Urinary bladder (tissue), 3 donors: ENCODE measurements at regions not wholly inside any gene's neighbourhood (a gene's known extent, or its start where the extent isn't known, plus 50 kb on each side); places are given as distances from the start of the nearest gene placed in this dataset.
"Not testable (repeated sequence)": the region's sequence is repeated elsewhere in the genome, so short reads cannot be mapped to it uniquely, and the experiment has no call there.

Source experiments
- DNase-seq: peaks from one replicate; pipeline ENCODE4 v3.0.0-alpha.2; 2015; ENCODE audit errors: extremely low spot score
- H3K27ac ChIP-seq: one replicate; pipeline ENCODE4 v1.5.1; 2013; ENCODE audit warnings: low read depth, mild to moderate bottlenecking, moderate library complexity
- H3K36me3 ChIP-seq: one replicate; pipeline ENCODE4 v1.6.1; 2013; ENCODE audit warnings: mild to moderate bottlenecking, moderate library complexity; ENCODE audit not compliant: insufficient read depth
- H3K4me1 ChIP-seq: one replicate; pipeline ENCODE4 v1.6.1; 2013; ENCODE audit warnings: mild to moderate bottlenecking, moderate library complexity; ENCODE audit not compliant: insufficient read depth
- H3K4me3 ChIP-seq: one replicate; pipeline ENCODE4 v1.5.1; 2013; ENCODE audit warnings: low read depth, low read length
- WGBS: extraction: QIAGEN DNeasy Blood & Tissue Kit; methylation state at CpG from one replicate; pipeline ENCODE4 v1.1.7; 2013; 5-methylcytosine and 5-hydroxymethylcytosine counted together
- donor health status: healthy with polysubstance abuse.
- donor health status: healthy.

- DNase-seq, H3K27ac ChIP-seq, H3K36me3 ChIP-seq, H3K4me3 ChIP-seq, H3K4me1 ChIP-seq: not testable (repeated sequence)
- 95% methylated on average over 5 of the region's 5 CpGs for WGBS
Observed at GRCh38 chr4:91891217-91891616, 412.5 kb upstream of the GRID2 start.

DNA sequence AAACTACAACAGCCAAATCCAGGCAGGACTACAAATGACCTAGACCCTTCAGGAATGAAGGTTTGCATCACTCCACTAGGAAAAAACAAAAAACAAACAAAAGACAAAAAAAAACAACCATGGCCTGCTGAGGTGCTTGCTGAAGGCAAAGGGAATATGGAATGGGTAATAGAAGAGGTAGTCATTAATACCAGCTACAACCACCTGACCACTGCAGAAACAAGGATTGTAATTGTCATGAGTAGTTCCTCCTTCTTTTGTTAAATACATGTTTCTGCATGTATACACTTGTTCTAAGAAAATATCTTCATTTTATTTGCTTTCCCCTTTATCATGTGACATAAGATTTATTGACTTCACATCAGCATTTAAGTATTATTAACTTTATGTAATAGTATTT is 409.8 kb upstream of the GRID2 start:
- Histone ChIP-seq H3K27ac (no peak overlapping the region), H3K36me3 (no peaks in the 10 kb centered on the region), H3K4me1 (no peaks in the 10 kb centered on the region), H3K4me3 (no peak overlapping the region)
- DNase-seq, result no peak

DNA sequence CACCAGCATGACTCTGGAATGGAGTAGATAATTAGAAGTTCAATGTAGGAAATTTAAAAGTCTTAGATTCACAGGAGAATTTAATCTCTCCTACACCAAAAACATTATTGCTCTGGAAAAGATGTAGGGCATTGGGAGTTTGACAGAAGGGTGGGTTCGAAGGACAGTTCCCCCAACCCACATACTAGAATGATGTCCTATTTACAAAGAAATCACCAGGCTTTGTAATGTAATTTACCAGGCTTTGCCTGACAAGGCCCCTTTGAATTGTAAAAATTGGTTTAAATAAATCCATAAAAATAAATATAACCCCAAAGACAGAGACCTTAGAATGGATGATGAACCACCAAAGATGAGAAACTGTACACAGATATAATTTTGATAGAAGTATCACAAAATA is 399.2 kb upstream of the GRID2 start:
- 55% methylated on average over 1 of the region's 1 CpG for WGBS
- no peak for DNase-seq
- Histone ChIP-seq H3K36me3 (no peaks in the 10 kb centered on the region), H3K27ac (no peak overlapping the region), H3K4me1 (no peaks in the 10 kb centered on the region), H3K4me3 (no peak overlapping the region)

DNA sequence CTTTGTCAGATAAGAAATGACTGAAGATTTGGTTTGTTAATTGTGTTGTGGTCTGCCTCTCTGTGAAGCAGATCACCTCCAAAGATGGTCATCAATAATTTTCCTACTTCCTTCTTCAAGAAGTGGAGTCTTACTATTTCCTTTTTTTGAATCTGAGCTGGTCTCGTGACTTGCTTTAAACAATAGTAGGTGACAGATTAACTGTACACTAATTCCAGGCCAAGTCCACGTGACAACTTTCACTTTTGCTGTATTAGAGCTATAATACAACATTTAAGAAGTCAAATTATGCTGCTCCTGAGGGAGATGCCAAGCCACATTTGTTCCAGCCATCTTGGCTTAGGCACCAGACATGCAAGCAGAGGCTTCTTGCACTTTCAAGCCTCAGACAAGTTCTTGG is 393.8 kb upstream of the GRID2 start:
- Histone ChIP-seq H3K4me3 (no peak overlapping the region), H3K4me1 (no peaks in the 10 kb centered on the region), H3K27ac (no peak overlapping the region), H3K36me3 (no peaks in the 10 kb centered on the region)
- DNase-seq, result no peak
- 63% methylated on average over 2 of the region's 2 CpGs for WGBS

DNA sequence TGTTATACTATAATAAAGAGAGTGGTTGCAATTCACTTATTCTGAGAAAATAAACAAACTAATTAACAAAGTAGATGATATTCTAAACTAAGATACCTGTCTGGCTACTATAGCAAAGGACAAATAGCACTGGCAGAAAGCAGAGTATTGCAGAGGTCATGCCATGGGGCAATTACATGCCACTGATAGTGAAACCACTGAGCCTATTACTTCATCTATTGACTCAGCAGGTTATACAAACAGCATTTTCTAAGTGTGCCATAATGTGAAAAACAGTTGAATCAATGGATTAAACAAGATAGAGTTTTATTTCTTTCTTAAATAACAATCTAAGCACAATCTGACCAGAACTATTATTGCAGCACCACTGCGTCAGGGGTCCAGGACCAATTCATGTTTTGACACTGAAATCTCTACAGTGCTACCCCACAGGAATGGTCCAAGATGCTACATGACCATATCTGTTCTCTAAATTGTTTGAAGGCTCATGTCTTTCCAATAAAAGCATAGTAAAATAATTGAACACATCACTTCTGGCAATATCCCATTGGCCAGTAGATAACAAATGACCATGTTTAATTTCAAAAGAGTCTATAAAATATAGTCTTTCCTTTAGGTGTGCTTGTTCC is 389.5 kb upstream of the GRID2 start:
- Histone ChIP-seq H3K36me3 (no peaks in the 10 kb centered on the region), H3K4me3 (no peak overlapping the region), H3K4me1 (no peaks in the 10 kb centered on the region), H3K27ac (no peak overlapping the region)
- WGBS, result 97% methylated on average over 1 of the region's 1 CpG
- no peak for DNase-seq

GRCh38 chr4:91916219-91916618 is 387.5 kb upstream of the GRID2 start:
- no peak overlapping the region for H3K27ac ChIP-seq

DNA sequence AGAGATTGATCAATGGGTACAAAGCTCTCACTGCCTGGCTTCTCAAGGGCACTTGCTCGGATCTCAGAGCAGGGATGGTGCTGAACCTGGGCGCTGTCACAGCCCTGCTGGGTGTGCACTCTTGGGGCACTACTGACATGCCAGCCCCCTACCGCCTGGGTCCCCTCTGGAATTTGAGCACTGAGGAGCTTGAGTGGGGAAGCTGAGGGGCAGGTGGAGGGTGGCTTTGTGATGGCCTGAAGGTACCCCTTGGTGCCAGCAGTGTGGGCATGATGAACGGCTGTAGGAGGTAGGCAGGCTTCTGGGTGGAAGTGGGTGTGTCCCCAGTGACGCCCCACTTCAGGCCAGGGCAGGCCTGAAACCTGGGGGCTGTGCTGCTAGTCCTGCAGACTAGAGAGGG is 379.1 kb upstream of the GRID2 start:
- DNase-seq, result no peak
- Histone ChIP-seq H3K27ac (no peak overlapping the region), H3K4me1 (no peaks in the 10 kb centered on the region), H3K4me3 (no peak overlapping the region), H3K36me3 (no peaks in the 10 kb centered on the region)
- 95% methylated on average over 5 of the region's 5 CpGs for WGBS

More at GRCh38 chr4:91916219-91916618, 387.5 kb upstream of the GRID2 start:
- H3K4me3 ChIP-seq, result no peak overlapping the region
- DNase-seq, result no peak
- H3K4me1 ChIP-seq, result no peaks in the 10 kb centered on the region
- no peaks in the 10 kb centered on the region for H3K36me3 ChIP-seq

GRCh38 chr4:91935217-91935616 is 368.5 kb upstream of the GRID2 start:
- Histone ChIP-seq H3K4me1 (no peaks in the 10 kb centered on the region), H3K4me3 (no peak overlapping the region), H3K36me3 (no peaks in the 10 kb centered on the region), H3K27ac (no peak overlapping the region)
- DNase-seq, result no peak
- WGBS, result 93% methylated on average over 6 of the region's 6 CpGs

DNA sequence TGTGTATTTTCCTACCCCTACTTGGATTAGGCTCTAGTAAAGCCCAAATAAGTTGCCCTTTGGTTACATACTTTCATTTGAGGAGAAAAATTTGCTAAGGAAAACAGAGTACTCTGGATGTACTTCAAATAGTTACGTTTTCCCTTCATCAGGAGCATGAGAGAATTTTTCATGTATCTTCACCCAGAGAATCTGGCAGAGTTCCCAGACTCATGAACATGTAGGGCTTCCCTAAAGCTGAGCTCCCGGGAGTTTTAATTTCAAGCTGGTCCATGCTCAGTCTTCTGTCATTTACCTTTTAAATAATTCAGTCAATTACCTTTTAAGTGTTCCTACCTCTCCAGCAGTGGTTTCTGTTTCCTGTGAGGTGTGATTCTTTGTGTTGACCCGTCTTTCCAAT is 367.5 kb upstream of the GRID2 start:
- Histone ChIP-seq H3K36me3 (no peaks in the 10 kb centered on the region), H3K4me1 (no peaks in the 10 kb centered on the region), H3K27ac (no peak overlapping the region), H3K4me3 (no peak overlapping the region)
- WGBS, result 35% methylated on average over 3 of the region's 3 CpGs
- peak; percentile 28 for DNase-seq

DNA sequence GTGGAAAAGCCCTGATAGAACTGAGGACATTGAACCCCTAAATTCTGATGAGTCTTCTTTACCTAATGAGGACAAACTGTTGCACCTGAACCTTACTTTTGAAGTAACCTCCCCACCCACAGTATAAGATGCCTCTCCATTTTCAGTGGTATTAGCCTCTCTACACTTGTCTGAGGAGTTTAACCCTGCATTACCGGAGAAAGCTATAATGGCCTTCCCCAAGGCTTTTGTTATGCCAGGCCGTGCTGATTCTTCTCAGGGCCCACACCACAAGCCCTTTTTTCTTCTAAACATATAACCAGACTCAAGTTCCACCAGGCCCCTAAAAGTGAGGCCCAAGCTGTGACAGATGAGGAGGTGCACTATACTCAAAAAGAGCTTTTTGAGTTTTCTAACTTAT is 345.8 kb upstream of the GRID2 start:
- no peak overlapping the region for H3K27ac ChIP-seq
- WGBS, result 86% methylated on average over 2 of the region's 2 CpGs
- H3K36me3 ChIP-seq, result no peaks in the 10 kb centered on the region
- H3K4me1 ChIP-seq, result no peaks in the 10 kb centered on the region
- no peak overlapping the region for H3K4me3 ChIP-seq
- DNase-seq, result no peak

GRCh38 chr4:91958596-91958995 is 345.2 kb upstream of the GRID2 start:
- peak; percentile 3 for DNase-seq
- no peak overlapping the region for H3K4me3 ChIP-seq
- 17% methylated on average over 2 of the region's 2 CpGs for WGBS
- H3K27ac ChIP-seq, result no peak overlapping the region
- H3K4me1 ChIP-seq, result no peaks in the 10 kb centered on the region
- H3K36me3 ChIP-seq, result no peaks in the 10 kb centered on the region

DNA sequence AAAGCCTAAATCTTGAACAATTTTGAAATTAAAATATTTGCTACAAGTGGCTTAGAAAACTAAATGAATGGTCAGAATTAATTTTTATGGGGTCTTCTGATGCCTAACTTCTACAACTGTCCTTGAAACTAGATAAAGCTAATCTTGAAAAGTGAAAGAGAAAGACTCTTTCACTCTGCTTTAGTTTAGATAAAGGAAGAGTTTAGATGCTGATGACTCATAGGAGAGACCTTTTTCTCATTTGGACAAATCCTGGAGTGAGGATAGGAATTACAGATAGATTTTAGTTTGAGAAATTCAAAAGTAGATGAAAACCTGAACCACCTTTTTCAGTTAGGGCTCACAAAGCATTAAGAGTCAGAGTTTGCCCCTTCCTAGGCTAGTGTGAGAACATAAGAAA is 342.3 kb upstream of the GRID2 start:
- no peak overlapping the region for H3K4me3 ChIP-seq

GRCh38 chr4:91963486-91963885 is 340.3 kb upstream of the GRID2 start:
- H3K4me1 ChIP-seq, result no peaks in the 10 kb centered on the region
- no peaks in the 10 kb centered on the region for H3K36me3 ChIP-seq
- WGBS, result 16% methylated on average over 3 of the region's 3 CpGs
- no peak overlapping the region for H3K4me3 ChIP-seq
- H3K27ac ChIP-seq, result no peak overlapping the region
- DNase-seq, result no peak

More for the DNA sequence above, 342.3 kb upstream of the GRID2 start:
- Histone ChIP-seq H3K4me1 (no peaks in the 10 kb centered on the region), H3K36me3 (no peaks in the 10 kb centered on the region), H3K27ac (no peak overlapping the region)
- DNase-seq, result no peak

- Histone ChIP-seq H3K4me1 (no peaks in the 10 kb centered on the region), H3K4me3 (no peak overlapping the region), H3K27ac (no peak overlapping the region), H3K36me3 (no peaks in the 10 kb centered on the region)
- DNase-seq, result no peak
Observed at GRCh38 chr4:91965166-91965565, 338.6 kb upstream of the GRID2 start.

GRCh38 chr4:91973479-91974153 is 330.1 kb upstream of the GRID2 start:
- H3K27ac ChIP-seq, result no peak overlapping the region
- no peaks in the 10 kb centered on the region for H3K36me3 ChIP-seq
- 87% methylated on average over 1 of the region's 1 CpG for WGBS
- H3K4me3 ChIP-seq, result no peak overlapping the region
- DNase-seq, result no peak
- no peaks in the 10 kb centered on the region for H3K4me1 ChIP-seq
